Activated naive CD8-positive, alpha-beta T cell treated with anti-CD3 and anti-CD28 coated beads, Interleukin-2, amount 50 U/mL, for 24 hours (primary cell): ENCODE measurements at regions not wholly inside any gene's neighbourhood (a gene's known extent, or its start where the extent isn't known, plus 50 kb on each side); places are given as distances from the start of the nearest gene placed in this dataset.
"Not testable (repeated sequence)": the region's sequence is repeated elsewhere in the genome, so short reads cannot be mapped to it uniquely, and the experiment has no call there.

ENCODE experiments used
- ATAC-seq: fragments of 150-1000 bp; cut with Tn5 transposase; one replicate; pipeline ENCODE4 v1.10.0; 2021
- DNase-seq: peaks from one replicate; pipeline ENCODE4 v3.0.0; 2021
- H3K27ac Mint-ChIP-seq: one replicate; pipeline ENCODE4 v1.8.0; 2021; ENCODE audit warnings: mild to moderate bottlenecking, mixed read lengths
- H3K27me3 Mint-ChIP-seq: one replicate; pipeline ENCODE4 v1.8.0; 2021; ENCODE audit warnings: mixed read lengths
- H3K36me3 Mint-ChIP-seq: one replicate; pipeline ENCODE4 v1.8.0; 2021; ENCODE audit warnings: low read depth, mixed read lengths
- H3K4me1 Mint-ChIP-seq: one replicate; pipeline ENCODE4 v1.8.0; 2021; ENCODE audit warnings: mixed read lengths
- H3K4me3 Mint-ChIP-seq: one replicate; pipeline ENCODE4 v1.8.0; 2021; ENCODE audit warnings: mild to moderate bottlenecking, moderate library complexity, mixed read lengths
- H3K9me3 Mint-ChIP-seq: one replicate; pipeline ENCODE4 v1.8.0; 2021; ENCODE audit warnings: mixed read lengths

- Mint-ChIP-seq H3K4me1 (no peaks in the 10 kb centered on the region), H3K27me3 (no peaks in the 10 kb centered on the region), H3K9me3 (no peaks in the 10 kb centered on the region), H3K36me3 (no peaks in the 10 kb centered on the region), H3K4me3 (no peak overlapping the region), H3K27ac (no peak overlapping the region)
- ATAC-seq (no peak), DNase-seq (no peak)
Measured at GRCh38 chr6:121596441-121596840, 161.0 kb downstream of the GJA1 start.

DNA sequence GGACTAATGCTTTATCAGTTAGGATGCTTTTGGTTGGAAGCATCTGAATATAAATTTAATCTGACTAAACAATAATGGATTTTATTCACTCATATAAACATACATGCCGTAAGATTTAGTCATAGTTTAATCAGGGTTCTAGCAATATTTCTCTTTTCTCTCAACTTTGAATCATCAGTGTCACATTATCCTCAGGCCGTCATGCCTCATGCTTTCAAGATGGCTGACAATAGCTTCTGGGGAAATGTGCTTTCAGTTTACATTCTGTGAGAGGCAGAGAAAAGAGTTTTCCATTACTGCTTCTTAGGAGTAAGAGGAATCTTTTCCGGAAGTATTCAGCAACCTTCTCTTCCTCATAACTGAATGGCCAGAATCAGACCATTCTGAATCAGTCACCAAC is 162.2 kb downstream of the GJA1 start:
- Mint-ChIP-seq H3K36me3 (no peaks in the 10 kb centered on the region), H3K4me1 (no peaks in the 10 kb centered on the region), H3K4me3 (no peak overlapping the region), H3K9me3 (no peaks in the 10 kb centered on the region), H3K27me3 (no peaks in the 10 kb centered on the region), H3K27ac (no peak overlapping the region)
- no peak for DNase-seq
- no peak for ATAC-seq

GRCh38 chr6:121599331-121599730 is 163.9 kb downstream of the GJA1 start:
- not testable (repeated sequence) for H3K27me3 Mint-ChIP-seq, DNase-seq, H3K27ac Mint-ChIP-seq, H3K4me1 Mint-ChIP-seq, H3K36me3 Mint-ChIP-seq, H3K4me3 Mint-ChIP-seq, H3K9me3 Mint-ChIP-seq, ATAC-seq

DNA sequence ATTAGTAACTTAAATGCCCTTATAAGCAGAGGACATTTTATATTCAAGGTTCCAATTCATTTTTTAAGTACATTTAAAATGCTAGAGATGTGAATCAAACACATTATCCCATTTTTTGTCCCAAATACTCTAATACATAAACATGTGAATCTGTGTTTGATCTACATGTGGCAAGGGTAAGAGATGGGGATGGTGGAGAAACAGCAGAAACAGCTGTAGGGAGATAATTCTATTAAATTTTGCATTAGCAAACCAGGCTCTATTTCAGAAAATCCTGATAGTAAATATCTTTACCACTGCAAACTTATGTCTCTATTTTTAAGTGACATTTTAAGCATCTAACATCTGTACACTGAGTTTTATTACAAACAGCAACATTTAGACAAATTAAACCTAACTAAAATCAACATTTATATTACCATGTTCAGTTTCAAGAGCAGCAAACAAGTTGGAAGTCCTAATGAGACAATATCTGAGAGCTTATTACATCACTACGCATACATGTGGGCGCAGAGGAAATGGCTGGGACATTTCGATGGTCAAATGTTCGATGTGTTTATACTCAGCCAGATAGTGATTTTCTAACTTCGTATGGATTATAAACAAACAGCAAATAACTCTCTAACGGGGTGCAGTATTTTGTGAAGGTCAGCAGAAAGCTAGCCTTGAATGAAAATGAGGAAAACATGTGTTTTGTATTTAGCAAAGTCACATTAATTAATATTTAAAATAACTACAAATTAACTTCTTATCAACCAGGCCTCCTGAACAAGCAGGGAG is 165.1 kb downstream of the GJA1 start:
- Mint-ChIP-seq H3K36me3 (no peaks in the 10 kb centered on the region), H3K4me3 (no peak overlapping the region), H3K4me1 (no peaks in the 10 kb centered on the region), H3K27ac (no peak overlapping the region), H3K27me3 (no peaks in the 10 kb centered on the region), H3K9me3 (no peaks in the 10 kb centered on the region)
- ATAC-seq: no peak
- DNase-seq: no peak

DNA sequence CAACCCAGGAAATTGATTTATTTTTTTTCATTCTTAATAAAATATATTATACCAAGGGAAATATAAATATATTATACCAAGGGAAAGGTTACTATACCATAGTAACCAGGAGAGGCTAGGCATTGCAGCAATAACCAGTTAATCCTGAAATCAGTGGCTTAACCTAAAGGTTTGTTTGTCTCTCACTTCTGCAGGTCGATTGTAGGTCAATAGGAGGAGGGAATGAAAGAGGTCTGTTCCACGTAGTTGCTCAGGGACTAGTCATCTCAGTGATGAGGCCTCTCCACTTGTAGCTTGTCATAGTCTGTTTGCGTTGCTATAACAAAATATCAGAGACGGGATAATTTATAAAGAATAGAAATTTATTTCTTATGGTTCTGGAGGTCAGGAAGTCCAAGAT is 168.0 kb downstream of the GJA1 start:
- Mint-ChIP-seq H3K36me3 (no peaks in the 10 kb centered on the region), H3K4me3 (no peak overlapping the region), H3K27me3 (no peaks in the 10 kb centered on the region), H3K4me1 (no peaks in the 10 kb centered on the region), H3K27ac (no peak overlapping the region), H3K9me3 (no peaks in the 10 kb centered on the region)
- DNase-seq (no peak), ATAC-seq (no peak)

DNA sequence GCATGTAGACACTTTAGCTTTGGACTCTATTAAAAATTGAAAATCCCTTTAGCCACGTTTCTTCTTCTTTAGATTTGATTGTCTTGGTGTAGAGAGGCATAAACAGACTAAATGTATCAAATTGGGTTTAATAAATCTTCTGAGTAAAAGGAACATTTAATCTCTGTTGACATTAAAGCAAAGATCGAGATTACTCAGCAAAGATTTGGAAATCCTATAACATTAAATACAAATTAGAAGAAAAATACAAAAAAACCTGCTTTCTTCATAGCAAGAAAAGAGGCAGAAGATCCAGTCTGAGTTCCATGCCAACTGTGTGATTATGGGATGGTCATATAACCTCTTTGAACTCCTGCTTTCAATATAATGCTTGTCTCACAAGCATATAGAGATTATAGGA is 172.3 kb downstream of the GJA1 start:
- ATAC-seq (no peak), DNase-seq (no peak)
- no peaks in the 10 kb centered on the region for H3K36me3 Mint-ChIP-seq
- no peaks in the 10 kb centered on the region for H3K27me3 Mint-ChIP-seq
- no peak overlapping the region for H3K4me3 Mint-ChIP-seq
- no peaks in the 10 kb centered on the region for H3K4me1 Mint-ChIP-seq
- H3K9me3 Mint-ChIP-seq: no peaks in the 10 kb centered on the region
- H3K27ac Mint-ChIP-seq: no peak overlapping the region

- Mint-ChIP-seq H3K27ac (no peak overlapping the region), H3K27me3 (no peaks in the 10 kb centered on the region), H3K36me3 (no peaks in the 10 kb centered on the region), H3K4me1 (no peaks in the 10 kb centered on the region), H3K9me3 (no peaks in the 10 kb centered on the region), H3K4me3 (no peak overlapping the region)
- no peak for ATAC-seq
- DNase-seq: no peak
Measured at GRCh38 chr6:121608270-121608669, 172.8 kb downstream of the GJA1 start.

GRCh38 chr6:121609281-121609680 is 173.8 kb downstream of the GJA1 start:
- Mint-ChIP-seq H3K36me3 (no peaks in the 10 kb centered on the region), H3K4me3 (no peak overlapping the region), H3K27ac (no peak overlapping the region), H3K27me3 (no peaks in the 10 kb centered on the region), H3K4me1 (no peaks in the 10 kb centered on the region), H3K9me3 (no peaks in the 10 kb centered on the region)
- DNase-seq (no peak), ATAC-seq (no peak)

DNA sequence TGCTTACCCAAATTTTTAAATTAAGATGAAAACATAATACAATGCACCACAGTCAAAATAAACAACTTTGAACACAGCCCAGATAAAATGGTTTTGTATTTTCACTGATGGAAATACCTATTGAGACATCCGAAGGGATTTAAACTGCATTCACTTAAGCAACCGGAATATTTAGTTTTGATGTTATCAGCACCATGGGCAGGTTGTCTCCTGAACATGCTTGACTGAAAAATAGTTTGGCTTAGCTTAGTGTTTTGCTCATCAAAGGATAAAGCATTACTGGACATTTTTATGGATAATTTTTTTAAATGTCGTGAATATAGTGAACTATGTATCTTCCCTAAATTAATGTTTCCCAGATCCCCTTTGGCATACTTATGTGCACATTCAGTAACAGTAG is 177.5 kb downstream of the GJA1 start:
- DNase-seq (no peak), ATAC-seq (no peak)
- Mint-ChIP-seq H3K4me1 (no peaks in the 10 kb centered on the region), H3K27me3 (no peaks in the 10 kb centered on the region), H3K9me3 (peaks cover 3% of the 10 kb centered on the region), H3K36me3 (no peaks in the 10 kb centered on the region), H3K4me3 (no peak overlapping the region), H3K27ac (no peak overlapping the region)

DNA sequence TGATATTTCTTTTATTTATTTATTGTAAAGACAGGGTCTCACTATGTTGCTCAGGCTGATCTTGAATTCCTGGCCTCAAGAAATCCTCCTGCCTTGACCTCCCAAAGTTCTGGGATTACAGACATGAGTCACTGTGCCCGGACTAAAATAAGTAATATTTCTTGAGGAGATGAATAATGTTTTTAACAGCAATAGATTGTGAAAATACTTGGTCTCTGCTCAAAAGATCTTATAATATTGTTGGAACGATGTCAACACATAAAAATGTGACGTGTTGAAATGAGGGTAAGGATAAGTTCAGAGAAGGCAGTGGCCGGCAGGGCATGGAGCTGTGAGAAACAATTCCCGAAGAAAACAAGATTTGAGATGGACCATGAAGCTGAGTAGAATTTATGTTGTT is 178.7 kb downstream of the GJA1 start:
- H3K9me3 Mint-ChIP-seq: peaks cover 3% of the 10 kb centered on the region
- no peaks in the 10 kb centered on the region for H3K27me3 Mint-ChIP-seq
- no peak overlapping the region for H3K27ac Mint-ChIP-seq
- H3K36me3 Mint-ChIP-seq: no peaks in the 10 kb centered on the region
- H3K4me1 Mint-ChIP-seq: no peaks in the 10 kb centered on the region
- DNase-seq: no peak
- no peak overlapping the region for H3K4me3 Mint-ChIP-seq
- ATAC-seq: no peak

- Mint-ChIP-seq H3K27me3 (no peaks in the 10 kb centered on the region), H3K9me3 (peaks cover 3% of the 10 kb centered on the region), H3K4me3 (no peak overlapping the region), H3K36me3 (no peaks in the 10 kb centered on the region), H3K4me1 (no peaks in the 10 kb centered on the region), H3K27ac (no peak overlapping the region)
- DNase-seq (no peak), ATAC-seq (no peak)
Measured at GRCh38 chr6:121615493-121615892, 180.0 kb downstream of the GJA1 start.

DNA sequence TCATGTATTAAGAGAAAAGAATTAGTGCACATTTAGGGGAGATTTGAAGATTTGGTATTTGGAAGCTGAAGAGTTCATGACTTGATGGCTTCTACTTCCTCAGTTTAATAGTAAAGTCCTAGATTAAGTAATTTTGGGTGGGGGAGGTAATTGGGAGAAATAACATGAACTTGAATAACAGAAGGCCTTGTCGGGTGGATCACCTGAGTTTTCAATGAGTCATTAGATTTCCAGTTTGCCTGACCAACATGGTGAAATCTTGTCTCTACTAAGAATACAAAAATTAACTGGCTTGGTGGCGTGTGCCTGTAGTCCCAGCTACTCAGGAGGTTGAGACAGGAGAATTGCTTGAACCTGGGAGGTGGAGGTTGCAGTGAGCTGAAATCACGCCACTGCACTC is 181.0 kb downstream of the GJA1 start:
- Mint-ChIP-seq H3K4me1 (no peaks in the 10 kb centered on the region), H3K27me3 (no peaks in the 10 kb centered on the region), H3K9me3 (peaks cover 3% of the 10 kb centered on the region), H3K4me3 (no peak overlapping the region), H3K36me3 (no peaks in the 10 kb centered on the region), H3K27ac (no peak overlapping the region)
- ATAC-seq: no peak
- no peak for DNase-seq

- Mint-ChIP-seq H3K36me3 (no peaks in the 10 kb centered on the region), H3K4me3 (no peak overlapping the region), H3K9me3 (peaks cover 3% of the 10 kb centered on the region), H3K4me1 (no peaks in the 10 kb centered on the region), H3K27ac (no peak overlapping the region), H3K27me3 (no peaks in the 10 kb centered on the region)
- no peak for ATAC-seq
- DNase-seq: no peak
Measured at GRCh38 chr6:121617388-121617787, 181.9 kb downstream of the GJA1 start.

GRCh38 chr6:121619013-121619412 is 183.6 kb downstream of the GJA1 start:
- Mint-ChIP-seq H3K4me3 (no peak overlapping the region), H3K9me3 (peaks cover 3% of the 10 kb centered on the region), H3K4me1 (no peaks in the 10 kb centered on the region), H3K36me3 (no peaks in the 10 kb centered on the region), H3K27me3 (no peaks in the 10 kb centered on the region), H3K27ac (no peak overlapping the region)
- ATAC-seq (no peak), DNase-seq (no peak)

GRCh38 chr6:121619987-121620740 is 184.7 kb downstream of the GJA1 start:
- H3K4me3 Mint-ChIP-seq: no peak overlapping the region
- H3K27ac Mint-ChIP-seq: no peak overlapping the region
- ATAC-seq (no peak), DNase-seq (no peak)
- H3K4me1 Mint-ChIP-seq: no peaks in the 10 kb centered on the region
- H3K9me3 Mint-ChIP-seq: peaks cover 3% of the 10 kb centered on the region
- no peaks in the 10 kb centered on the region for H3K27me3 Mint-ChIP-seq
- no peaks in the 10 kb centered on the region for H3K36me3 Mint-ChIP-seq
